IMR-90 (cell line): ENCODE measurements at regions not wholly inside any gene's neighbourhood (a gene's known extent, or its start where the extent isn't known, plus 50 kb on each side); places are given as distances from the start of the nearest gene placed in this dataset.

Source experiments
- ATAC-seq: fragments of 200-7000 bp; cut with Tn5 transposase; 2 replicates; pipeline ENCODE4 v1.9.1; 2020; ENCODE audit warnings: low read depth, mild to moderate bottlenecking, moderate library complexity
- BruUV-seq: library from RNA; stranded (reverse); fragments of 400-500 nt; replicated peaks from 2 replicates; lab custom pipeline; 2021; lab: Mats Ljungman, UMichigan
- CTCF ChIA-PET: fragments of 300-600 bp; formaldehyde crosslinking; extraction: SDS; loops from one replicate; lab custom pipeline; 2021; ENCODE audit warnings: antibody characterized with exemption; lab: Yijun Ruan, JAX
- POLR2A ChIA-PET: fragments of 300-600 bp; sonication (Branson Sonifier 250); formaldehyde crosslinking; loops from one replicate; lab custom pipeline; 2022; ENCODE audit warnings: antibody characterized with exemption; ENCODE audit not compliant: unreplicated experiment; lab: Charles Lee
- DNase-seq: peaks from one replicate; pipeline ENCODE4 v3.0.0; 2013
- H2AFZ ChIP-seq: replicated peaks from 2 replicates; pipeline ENCODE3; 2013; ENCODE audit warnings: low read length, mild to moderate bottlenecking; ENCODE audit not compliant: poor library complexity
- H2AK5ac ChIP-seq: 2 replicates; pipeline ENCODE4 v1.6.1; 2013; ENCODE audit warnings: low read depth, low read length, inconsistent platforms
- H2AK9ac ChIP-seq: replicated peaks from 2 replicates; pipeline ENCODE3; 2013; ENCODE audit warnings: mild to moderate bottlenecking, low read depth, low read length, moderate library complexity; ENCODE audit not compliant: poor library complexity
- H2BK120ac ChIP-seq: 2 replicates; pipeline ENCODE4 v1.6.1; 2013; ENCODE audit warnings: low read depth, low read length, inconsistent platforms
- H2BK15ac ChIP-seq: 3 replicates; pipeline ENCODE4 v1.6.1; 2013; ENCODE audit warnings: low read depth, low read length, inconsistent platforms
- H2BK20ac ChIP-seq: 2 replicates; pipeline ENCODE4 v1.6.1; 2013; ENCODE audit warnings: low read depth, mild to moderate bottlenecking, inconsistent platforms, low read length, moderate library complexity
- H2BK5ac ChIP-seq: 2 replicates; pipeline ENCODE4 v1.6.1; 2013; ENCODE audit warnings: mild to moderate bottlenecking, low read depth, low read length, inconsistent platforms; ENCODE audit not compliant: poor library complexity, severe bottlenecking
- H3K14ac ChIP-seq: replicated peaks from 2 replicates; pipeline ENCODE4 v1.6.1; 2013; ENCODE audit warnings: low read depth, low read length, inconsistent platforms
- H3K18ac ChIP-seq: 2 replicates; pipeline ENCODE4 v1.6.1; 2013; ENCODE audit warnings: low read depth, low read length, control low read depth
- H3K23ac ChIP-seq: 2 replicates; pipeline ENCODE4 v1.6.1; 2013; ENCODE audit warnings: low read depth, low read length, inconsistent platforms
- H3K27ac ChIP-seq: 2 replicates; pipeline ENCODE4 v1.5.1; 2013; ENCODE audit warnings: mild to moderate bottlenecking, control low read depth, low read length; ENCODE audit not compliant: insufficient read depth
- H3K27me3 ChIP-seq: 2 replicates; pipeline ENCODE4 v1.6.1; 2013; ENCODE audit warnings: low read length; ENCODE audit not compliant: control insufficient read depth, insufficient read depth
- H3K36me3 ChIP-seq: 2 replicates; pipeline ENCODE4 v1.6.1; 2013; ENCODE audit warnings: low read length, mixed read lengths; ENCODE audit not compliant: control insufficient read depth, insufficient read depth
- H3K4ac ChIP-seq: 2 replicates; pipeline ENCODE4 v1.6.1; 2013; ENCODE audit warnings: low read depth, low read length, inconsistent platforms
- H3K4me1 ChIP-seq: 2 replicates; pipeline ENCODE4 v1.6.1; 2013; ENCODE audit warnings: low read length, mixed read lengths; ENCODE audit not compliant: control insufficient read depth, insufficient read depth
- H3K4me2 ChIP-seq: 2 replicates; pipeline ENCODE4 v1.6.1; 2013; ENCODE audit warnings: low read depth, mild to moderate bottlenecking, control low read depth, low read length, moderate library complexity
- H3K4me3 ChIP-seq: 2 replicates; pipeline ENCODE4 v1.5.1; 2013; ENCODE audit warnings: low read depth, mild to moderate bottlenecking, control low read depth, low read length, moderate library complexity; ENCODE audit not compliant: insufficient read depth
- H3K56ac ChIP-seq: 2 replicates; pipeline ENCODE4 v1.6.1; 2013; ENCODE audit warnings: low read length, inconsistent platforms; ENCODE audit not compliant: insufficient read depth; ENCODE audit errors: extremely low read depth
- H3K79me1 ChIP-seq, 2 experiments: 2 replicates each; pipeline ENCODE4 v1.6.1; 2013; ENCODE audit warnings: low read length in 2 of 2, inconsistent platforms in 1 of 2, low read depth in 1 of 2
- H3K9ac ChIP-seq: 2 replicates; pipeline ENCODE4 v1.6.1; 2013; ENCODE audit warnings: low read depth, low read length, control low read depth
- H3K9me1 ChIP-seq: 2 replicates; pipeline ENCODE4 v1.6.1; 2013; ENCODE audit warnings: low read length, inconsistent platforms; ENCODE audit not compliant: insufficient read depth
- H3K9me3 ChIP-seq: 2 replicates; pipeline ENCODE4 v1.6.1; 2013; ENCODE audit warnings: low read length; ENCODE audit not compliant: control insufficient read depth, insufficient read depth
- H4K20me1 ChIP-seq: 2 replicates; pipeline ENCODE4 v1.6.1; 2013; ENCODE audit warnings: low read length, inconsistent platforms; ENCODE audit not compliant: insufficient read depth
- H4K5ac ChIP-seq: 2 replicates; pipeline ENCODE4 v1.6.1; 2013; ENCODE audit warnings: mild to moderate bottlenecking, low read depth, low read length, control low read depth
- H4K8ac ChIP-seq, 2 experiments: 2 replicates each; pipeline ENCODE4 v1.6.1; 2013; ENCODE audit warnings: low read depth in 2 of 2, low read length in 2 of 2, control low read depth in 1 of 2, inconsistent platforms in 1 of 2
- H4K91ac ChIP-seq: 2 replicates; pipeline ENCODE4 v1.6.1; 2013; ENCODE audit warnings: low read depth, low read length, inconsistent platforms; ENCODE audit not compliant: insufficient read depth
- MAFK ChIP-seq: IDR thresholded peaks from 2 replicates; pipeline ENCODE4 v1.6.1; 2012; ENCODE audit warnings: low read depth, low read length, improper control_type of control experiment
- POLR2A ChIP-seq: IDR thresholded peaks from 2 replicates; pipeline ENCODE4 v1.6.1; 2012; ENCODE audit warnings: mild to moderate bottlenecking, low read depth, low read length
- RCOR1 ChIP-seq: IDR thresholded peaks from 2 replicates; pipeline ENCODE4 v1.6.1; 2012; ENCODE audit warnings: mild to moderate bottlenecking, low read length, improper control_type of control experiment; ENCODE audit not compliant: insufficient replicate concordance
- SMC3 ChIP-seq: fragments of 150-350 bp; IDR thresholded peaks from 2 replicates; pipeline ENCODE4 v1.6.1; 2016; ENCODE audit warnings: low read depth, mild to moderate bottlenecking, antibody characterized with exemption, low read length, moderate library complexity
- dilution Hi-C: fragments of 300-500 bp; cut with HindIII; formaldehyde crosslinking; loops from one replicate; pipeline ENCODE4 v1.14.3; 2018; ENCODE audit warnings: low sequenced_read_pairs; ENCODE audit not compliant: unreplicated experiment
- in situ Hi-C: fragments of 300-500 bp; cut with MboI; formaldehyde crosslinking; loops from 3 replicates; pipeline ENCODE4 v1.14.3; 2019; ENCODE audit warnings: low sequenced_read_pairs, inconsistent platforms, mixed read lengths
- intact Hi-C: fragments of 100-400 bp; cut with micrococcal nuclease; formaldehyde crosslinking; loops from 2 replicates; pipeline ENCODE4 v1.10.0; 2022
- TF ChIP-seq, protein P1 (sequence below): fragments of 150-350 bp; IDR thresholded peaks from 2 replicates; pipeline ENCODE4 v1.6.1; 2017; ENCODE audit warnings: mild to moderate bottlenecking, antibody characterized with exemption, low read length, low read depth
- TF ChIP-seq, protein P2 (sequence below): fragments of 150-350 bp; IDR thresholded peaks from 2 replicates; pipeline ENCODE4 v1.6.1; 2016; ENCODE audit warnings: low read depth, mild to moderate bottlenecking, low read length, moderate library complexity, borderline replicate concordance

DNA sequence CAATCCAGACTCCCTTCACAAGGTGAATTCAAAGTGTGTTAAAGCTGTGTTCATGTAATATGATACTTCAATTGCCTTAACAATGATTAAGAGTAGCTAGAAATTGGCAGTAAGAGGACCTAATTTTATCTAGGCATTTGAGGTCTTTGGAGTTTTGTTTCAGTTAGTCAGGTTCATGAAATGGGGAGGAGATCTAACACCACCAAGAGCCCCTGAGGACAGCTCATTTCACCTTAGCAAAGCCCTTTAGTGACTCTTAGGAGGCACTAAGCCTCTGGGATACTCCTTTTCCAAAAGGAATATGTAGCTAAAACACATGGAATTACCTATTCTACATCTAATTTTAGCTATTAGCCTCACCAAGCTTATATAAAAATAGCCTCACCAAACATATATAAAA is 716.5 kb upstream of the RAB6C start:
- H4K5ac ChIP-seq = no peak overlapping the region
- no peaks in the 10 kb centered on the region for H3K9me1 ChIP-seq
- DNase-seq = no peak
- H3K27ac ChIP-seq = no peak overlapping the region
- no peak overlapping the region for H3K4ac ChIP-seq
- H3K79me1 ChIP-seq = no peaks in the 10 kb centered on the region
- H3K9ac ChIP-seq = no peak overlapping the region
- intact Hi-C loops (no loop called here), dilution Hi-C loops (no loop called here), in situ Hi-C loops (no loop called here)
- no peak overlapping the region for H4K91ac ChIP-seq
- no peak overlapping the region for H4K8ac ChIP-seq
- no peak overlapping the region for H3K4me2 ChIP-seq
- H3K56ac ChIP-seq = no peak overlapping the region
- no peaks in the 10 kb centered on the region for H4K20me1 ChIP-seq
- peaks cover 6% of the 10 kb centered on the region; the same call in 1 of the 2 replicates for H3K9me3 ChIP-seq
- H2BK120ac ChIP-seq = no peak overlapping the region
- H2BK20ac ChIP-seq = no peak overlapping the region
- H2BK15ac ChIP-seq = no peak overlapping the region
- no peak overlapping the region for H3K14ac ChIP-seq
- TF ChIP-seq, protein P1, sequence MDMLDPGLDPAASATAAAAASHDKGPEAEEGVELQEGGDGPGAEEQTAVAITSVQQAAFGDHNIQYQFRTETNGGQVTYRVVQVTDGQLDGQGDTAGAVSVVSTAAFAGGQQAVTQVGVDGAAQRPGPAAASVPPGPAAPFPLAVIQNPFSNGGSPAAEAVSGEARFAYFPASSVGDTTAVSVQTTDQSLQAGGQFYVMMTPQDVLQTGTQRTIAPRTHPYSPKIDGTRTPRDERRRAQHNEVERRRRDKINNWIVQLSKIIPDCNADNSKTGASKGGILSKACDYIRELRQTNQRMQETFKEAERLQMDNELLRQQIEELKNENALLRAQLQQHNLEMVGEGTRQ = no peak
- TF ChIP-seq MAFK (no peak), RCOR1 (no peak), POLR2A (no peak), SMC3 (no peak)
- TF ChIP-seq, protein P2, sequence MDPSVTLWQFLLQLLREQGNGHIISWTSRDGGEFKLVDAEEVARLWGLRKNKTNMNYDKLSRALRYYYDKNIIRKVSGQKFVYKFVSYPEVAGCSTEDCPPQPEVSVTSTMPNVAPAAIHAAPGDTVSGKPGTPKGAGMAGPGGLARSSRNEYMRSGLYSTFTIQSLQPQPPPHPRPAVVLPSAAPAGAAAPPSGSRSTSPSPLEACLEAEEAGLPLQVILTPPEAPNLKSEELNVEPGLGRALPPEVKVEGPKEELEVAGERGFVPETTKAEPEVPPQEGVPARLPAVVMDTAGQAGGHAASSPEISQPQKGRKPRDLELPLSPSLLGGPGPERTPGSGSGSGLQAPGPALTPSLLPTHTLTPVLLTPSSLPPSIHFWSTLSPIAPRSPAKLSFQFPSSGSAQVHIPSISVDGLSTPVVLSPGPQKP = no peak
- BruUV-seq = no TSS peak
- no peak overlapping the region for H3K4me3 ChIP-seq
- no peaks in the 10 kb centered on the region for H3K4me1 ChIP-seq
- no peak overlapping the region for H3K18ac ChIP-seq
- no peak overlapping the region for H2BK5ac ChIP-seq
- H2AFZ ChIP-seq = no peak overlapping the region
- H2AK9ac ChIP-seq = no peak overlapping the region
- ChIA-PET POLR2A (no interaction called here), CTCF (no interaction called here)
- no peak overlapping the region for H2AK5ac ChIP-seq
- no peak overlapping the region for H3K23ac ChIP-seq
- ATAC-seq = no peak
- no peaks in the 10 kb centered on the region for H3K36me3 ChIP-seq
- no peaks in the 10 kb centered on the region for H3K27me3 ChIP-seq
